ENCODE measurements at regions not wholly inside any gene's neighbourhood (a gene's known extent, or its start where the extent isn't known, plus 50 kb on each side); places are given as distances from the start of the nearest gene placed in this dataset.

GRCh38 chr18:32884543-32884942 lies 111.7 kb upstream of the KLHL14 start:
- Histone ChIP-seq H3K27ac (ENCODE audit: low read depth, low read length) (no peak overlapping the region), H3K27me3 (ENCODE audit: insufficient read depth, low read length) (no peaks in the 10 kb centered on the region), H3K4me1 (ENCODE audit: insufficient read depth, low read length) (no peaks in the 10 kb centered on the region), H3K4me3 (ENCODE audit: low read length in 2 of 2) (no peak overlapping the region), H3K36me3 (ENCODE audit: insufficient read depth, low read length) (no peaks in the 10 kb centered on the region), H3K9me3 (ENCODE audit: control insufficient read depth in 1 of 2, low read length in 2 of 2) (no peaks in the 10 kb centered on the region)
- H3K27ac Mint-ChIP-seq, result no peak overlapping the region
- no peaks in the 10 kb centered on the region for H3K27me3 Mint-ChIP-seq
- DNase-seq, result no peak
- POLR2A ChIA-PET (ENCODE audit: partially characterized antibody), result no interaction called here
- H3K9me3 Mint-ChIP-seq, result peaks cover 0 to 4% (median 0%) of the 10 kb centered on the region in 8 donors
- CTCF ChIA-PET (ENCODE audit: partially characterized antibody), result no interaction called here
- no peaks in the 10 kb centered on the region for H3K4me1 Mint-ChIP-seq
- no peaks in the 10 kb centered on the region for H3K36me3 Mint-ChIP-seq
- H3K4me3 Mint-ChIP-seq, result no peak overlapping the region
- intact Hi-C loops (cut with micrococcal nuclease), result no loop called here

DNA sequence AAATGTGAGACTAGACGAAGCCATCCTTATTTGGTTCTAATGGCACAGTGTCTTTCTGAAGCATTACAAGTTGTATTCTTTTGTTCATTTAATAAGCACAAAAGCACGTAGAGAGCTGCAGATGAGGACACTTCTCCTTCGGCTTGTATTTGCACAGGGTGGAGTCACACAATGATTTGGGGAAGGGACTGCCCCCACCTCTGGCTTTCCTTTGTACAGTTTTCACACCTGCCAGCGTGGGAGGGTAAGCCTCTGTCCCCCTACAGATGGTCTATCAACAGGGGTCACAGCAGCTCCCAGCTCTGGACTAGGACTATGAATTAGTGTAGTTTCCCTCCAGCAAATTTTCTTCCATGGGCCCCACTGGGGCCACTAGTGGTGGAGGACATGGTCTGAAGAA lies 108.2 kb upstream of the KLHL14 start:
- Mint-ChIP-seq H3K4me3 (no peak overlapping the region), H3K27me3 (no peaks in the 10 kb centered on the region), H3K9me3 (peaks cover 0 to 8% (median 4%) of the 10 kb centered on the region in 8 donors), H3K36me3 (no peaks in the 10 kb centered on the region), H3K4me1 (no peaks in the 10 kb centered on the region), H3K27ac (no peak overlapping the region)
- H3K27me3 ChIP-seq (ENCODE audit: insufficient read depth, low read length), result no peaks in the 10 kb centered on the region
- H3K9me3 ChIP-seq (ENCODE audit: control insufficient read depth in 1 of 2, low read length in 2 of 2), result no peaks in the 10 kb centered on the region
- ChIA-PET CTCF (ENCODE audit: partially characterized antibody) (no interaction called here), POLR2A (ENCODE audit: partially characterized antibody) (no interaction called here)
- no peak overlapping the region for H3K27ac ChIP-seq (ENCODE audit: low read depth, low read length)
- intact Hi-C loops (cut with micrococcal nuclease), result no loop called here
- no peaks in the 10 kb centered on the region for H3K4me1 ChIP-seq (ENCODE audit: insufficient read depth, low read length)
- no peak overlapping the region for H3K4me3 ChIP-seq (ENCODE audit: low read length in 2 of 2)
- H3K36me3 ChIP-seq (ENCODE audit: insufficient read depth, low read length), result no peaks in the 10 kb centered on the region
- DNase-seq, result no peak

DNA sequence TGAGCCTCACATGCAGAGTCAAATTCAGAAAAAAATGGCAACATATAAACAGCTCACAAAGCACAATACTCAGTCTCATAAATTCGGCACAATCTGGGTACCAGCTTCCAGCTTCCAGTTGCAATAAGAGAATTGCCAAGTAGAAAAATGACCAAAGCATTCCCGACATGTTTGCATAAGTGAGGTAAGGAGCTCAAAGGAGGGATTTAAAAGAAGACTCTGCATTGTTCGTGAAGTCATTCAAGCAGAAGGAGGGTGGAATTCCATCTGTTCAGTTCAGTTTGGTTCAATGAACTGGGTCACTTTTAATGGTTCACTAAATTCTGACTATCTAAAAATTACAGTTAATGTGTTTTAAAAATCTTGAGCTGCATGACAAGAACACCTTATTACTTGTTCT lies 106.7 kb upstream of the KLHL14 start:
- DNase-seq, result no peak
- H3K4me1 Mint-ChIP-seq, result no peaks in the 10 kb centered on the region
- ChIA-PET CTCF (ENCODE audit: partially characterized antibody) (no interaction called here), POLR2A (ENCODE audit: partially characterized antibody) (no interaction called here)
- Histone ChIP-seq H3K27me3 (ENCODE audit: insufficient read depth, low read length) (no peaks in the 10 kb centered on the region), H3K27ac (ENCODE audit: low read depth, low read length) (no peak overlapping the region), H3K4me3 (ENCODE audit: low read length in 2 of 2) (no peak overlapping the region), H3K9me3 (ENCODE audit: control insufficient read depth in 1 of 2, low read length in 2 of 2) (no peaks in the 10 kb centered on the region), H3K36me3 (ENCODE audit: insufficient read depth, low read length) (no peaks in the 10 kb centered on the region), H3K4me1 (ENCODE audit: insufficient read depth, low read length) (no peaks in the 10 kb centered on the region)
- H3K9me3 Mint-ChIP-seq, result peaks cover 0 to 9% (median 5%) of the 10 kb centered on the region in 8 donors
- intact Hi-C loops (cut with micrococcal nuclease), result loop anchor here (10.0 kb wide), 1 partner anchor 55 kb away; no protein-coding TSS in a partner anchor
- H3K4me3 Mint-ChIP-seq, result no peak overlapping the region
- H3K27ac Mint-ChIP-seq, result no peak overlapping the region
- H3K36me3 Mint-ChIP-seq, result no peaks in the 10 kb centered on the region
- H3K27me3 Mint-ChIP-seq, result no peaks in the 10 kb centered on the region

- ChIA-PET POLR2A (ENCODE audit: partially characterized antibody) (no interaction called here), CTCF (ENCODE audit: partially characterized antibody) (no interaction called here)
- Mint-ChIP-seq H3K36me3 (no peaks in the 10 kb centered on the region), H3K4me1 (no peaks in the 10 kb centered on the region), H3K27ac (no peak overlapping the region), H3K4me3 (no peak overlapping the region), H3K27me3 (no peaks in the 10 kb centered on the region), H3K9me3 (peaks cover 0 to 13% (median 5%) of the 10 kb centered on the region in 8 donors)
- H3K4me1 ChIP-seq (ENCODE audit: insufficient read depth, low read length), result no peaks in the 10 kb centered on the region
- H3K9me3 ChIP-seq (ENCODE audit: control insufficient read depth in 1 of 2, low read length in 2 of 2), result no peaks in the 10 kb centered on the region
- DNase-seq, result no peak
- intact Hi-C loops (cut with micrococcal nuclease), result loop anchor here (10.0 kb wide), 1 partner anchor 56 kb away; no protein-coding TSS in a partner anchor
- no peaks in the 10 kb centered on the region for H3K36me3 ChIP-seq (ENCODE audit: insufficient read depth, low read length)
- no peak overlapping the region for H3K27ac ChIP-seq (ENCODE audit: low read depth, low read length)
- H3K27me3 ChIP-seq (ENCODE audit: insufficient read depth, low read length), result no peaks in the 10 kb centered on the region
- H3K4me3 ChIP-seq (ENCODE audit: low read length in 2 of 2), result no peak overlapping the region
Observed at GRCh38 chr18:32878436-32878835, 105.6 kb upstream of the KLHL14 start.

DNA sequence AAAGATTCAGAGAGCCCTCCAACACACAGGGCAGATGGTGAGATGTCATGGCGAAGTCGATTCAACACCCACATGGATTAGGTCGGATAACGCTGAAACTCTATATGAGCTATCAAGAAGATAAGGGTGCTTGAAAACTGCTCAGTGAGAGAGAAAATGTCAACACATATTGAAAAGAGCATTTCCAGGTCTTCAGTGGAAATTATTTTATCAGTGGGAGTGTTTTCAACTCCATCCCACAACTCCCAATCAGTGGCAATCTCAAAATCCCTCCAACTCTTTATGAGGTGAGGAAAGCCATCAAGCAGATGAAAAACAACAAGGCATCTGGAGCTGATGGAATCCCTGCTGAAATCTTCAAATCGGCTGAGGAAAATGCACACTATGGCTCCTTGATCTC lies 104.5 kb upstream of the KLHL14 start:
- peaks cover 0 to 14% (median 5%) of the 10 kb centered on the region in 8 donors for H3K9me3 Mint-ChIP-seq
- no peak for DNase-seq
- no peaks in the 10 kb centered on the region for H3K27me3 ChIP-seq (ENCODE audit: insufficient read depth, low read length)
- no peak overlapping the region for H3K4me3 ChIP-seq (ENCODE audit: low read length in 2 of 2)
- no peak overlapping the region for H3K27ac Mint-ChIP-seq
- intact Hi-C loops (cut with micrococcal nuclease), result loop anchor here (10.0 kb wide), 1 partner anchor 57 kb away; no protein-coding TSS in a partner anchor
- no peaks in the 10 kb centered on the region for H3K36me3 ChIP-seq (ENCODE audit: insufficient read depth, low read length)
- no peaks in the 10 kb centered on the region for H3K36me3 Mint-ChIP-seq
- no peak overlapping the region for H3K4me3 Mint-ChIP-seq
- H3K27me3 Mint-ChIP-seq, result no peaks in the 10 kb centered on the region
- H3K27ac ChIP-seq (ENCODE audit: low read depth, low read length), result no peak overlapping the region
- H3K4me1 ChIP-seq (ENCODE audit: insufficient read depth, low read length), result no peaks in the 10 kb centered on the region
- ChIA-PET CTCF (ENCODE audit: partially characterized antibody) (no interaction called here), POLR2A (ENCODE audit: partially characterized antibody) (no interaction called here)
- no peaks in the 10 kb centered on the region for H3K4me1 Mint-ChIP-seq
- H3K9me3 ChIP-seq (ENCODE audit: control insufficient read depth in 1 of 2, low read length in 2 of 2), result no peaks in the 10 kb centered on the region

GRCh38 chr18:32875625-32876024 lies 102.8 kb upstream of the KLHL14 start:
- H3K27ac ChIP-seq (ENCODE audit: low read depth, low read length), result no peak overlapping the region
- H3K9me3 ChIP-seq (ENCODE audit: control insufficient read depth in 1 of 2, low read length in 2 of 2), result no peaks in the 10 kb centered on the region
- H3K27me3 ChIP-seq (ENCODE audit: insufficient read depth, low read length), result no peaks in the 10 kb centered on the region
- H3K4me1 Mint-ChIP-seq, result no peaks in the 10 kb centered on the region
- peaks cover 0 to 14% (median 5%) of the 10 kb centered on the region in 8 donors for H3K9me3 Mint-ChIP-seq
- H3K27ac Mint-ChIP-seq, result no peak overlapping the region
- H3K4me3 Mint-ChIP-seq, result no peak overlapping the region
- ChIA-PET CTCF (ENCODE audit: partially characterized antibody) (no interaction called here), POLR2A (ENCODE audit: partially characterized antibody) (no interaction called here)
- H3K4me1 ChIP-seq (ENCODE audit: insufficient read depth, low read length), result no peaks in the 10 kb centered on the region
- H3K36me3 Mint-ChIP-seq, result no peaks in the 10 kb centered on the region
- no peak for DNase-seq
- no peaks in the 10 kb centered on the region for H3K27me3 Mint-ChIP-seq
- intact Hi-C loops (cut with micrococcal nuclease), result loop anchor here (10.0 kb wide), 1 partner anchor 59 kb away; no protein-coding TSS in a partner anchor
- H3K4me3 ChIP-seq (ENCODE audit: low read length in 2 of 2), result no peak overlapping the region
- no peaks in the 10 kb centered on the region for H3K36me3 ChIP-seq (ENCODE audit: insufficient read depth, low read length)

GRCh38 chr18:32871786-32872185 lies 99.0 kb upstream of the KLHL14 start:
- Histone ChIP-seq H3K4me1 (ENCODE audit: insufficient read depth, low read length) (no peaks in the 10 kb centered on the region), H3K9me3 (ENCODE audit: control insufficient read depth in 1 of 2, low read length in 2 of 2) (no peaks in the 10 kb centered on the region), H3K27me3 (ENCODE audit: insufficient read depth, low read length) (no peaks in the 10 kb centered on the region), H3K27ac (ENCODE audit: low read depth, low read length) (no peak overlapping the region), H3K4me3 (ENCODE audit: low read length in 2 of 2) (no peak overlapping the region), H3K36me3 (ENCODE audit: insufficient read depth, low read length) (no peaks in the 10 kb centered on the region)
- H3K36me3 Mint-ChIP-seq, result no peaks in the 10 kb centered on the region
- no peak for DNase-seq
- CTCF ChIA-PET (ENCODE audit: partially characterized antibody), result interaction anchor here (0.6 kb wide), 1 partner anchor 1321 kb away, joined by 4 read pairs; no protein-coding TSS in a partner anchor
- POLR2A ChIA-PET (ENCODE audit: partially characterized antibody), result no interaction called here
- no peaks in the 10 kb centered on the region for H3K4me1 Mint-ChIP-seq
- H3K27ac Mint-ChIP-seq, result no peak overlapping the region
- H3K4me3 Mint-ChIP-seq, result no peak overlapping the region
- peaks cover 0 to 6% (median 4%) of the 10 kb centered on the region in 8 donors for H3K9me3 Mint-ChIP-seq
- intact Hi-C loops (cut with micrococcal nuclease), result loop anchor here (10.0 kb wide), 1 partner anchor 63 kb away; no protein-coding TSS in a partner anchor
- H3K27me3 Mint-ChIP-seq, result no peaks in the 10 kb centered on the region

- H3K4me3 ChIP-seq (ENCODE audit: low read length in 2 of 2), result no peak overlapping the region
- no peaks in the 10 kb centered on the region for H3K9me3 ChIP-seq (ENCODE audit: control insufficient read depth in 1 of 2, low read length in 2 of 2)
- H3K4me3 Mint-ChIP-seq, result no peak overlapping the region
- intact Hi-C loops (cut with micrococcal nuclease), result loop anchor here (10.0 kb wide), 1 partner anchor 64 kb away; no protein-coding TSS in a partner anchor
- no peaks in the 10 kb centered on the region for H3K36me3 Mint-ChIP-seq
- DNase-seq, result no peak
- H3K27me3 ChIP-seq (ENCODE audit: insufficient read depth, low read length), result no peaks in the 10 kb centered on the region
- ChIA-PET POLR2A (ENCODE audit: partially characterized antibody) (no interaction called here), CTCF (ENCODE audit: partially characterized antibody) (no interaction called here)
- no peaks in the 10 kb centered on the region for H3K4me1 Mint-ChIP-seq
- H3K27ac Mint-ChIP-seq, result no peak overlapping the region
- H3K9me3 Mint-ChIP-seq, result peaks cover 0 to 6% (median 1%) of the 10 kb centered on the region in 8 donors
- no peaks in the 10 kb centered on the region for H3K36me3 ChIP-seq (ENCODE audit: insufficient read depth, low read length)
- no peaks in the 10 kb centered on the region for H3K4me1 ChIP-seq (ENCODE audit: insufficient read depth, low read length)
- no peaks in the 10 kb centered on the region for H3K27me3 Mint-ChIP-seq
- no peak overlapping the region for H3K27ac ChIP-seq (ENCODE audit: low read depth, low read length)
Observed at GRCh38 chr18:32870611-32871010, 97.8 kb upstream of the KLHL14 start.

All from CD4-positive, alpha-beta memory T cell (primary cell).